ENCODE measurements at regions not wholly inside any gene's neighbourhood (a gene's known extent, or its start where the extent isn't known, plus 50 kb on each side); places are given as distances from the start of the nearest gene placed in this dataset.

GRCh38 chr10:31621733-31622132, 302.7 kb downstream of the ZEB1 start:
- no peak for TF ChIP-seq CTCF (optimal IDR thresholded peaks at IDR 0.05 in 1 of 3, IDR thresholded peaks at IDR 0.05 in 1 of 3, conservative IDR thresholded peaks at IDR 0.05 in 1 of 3; ENCODE audit: extremely low read depth in 1 of 3, insufficient read depth in 2 of 3, low read length in 3 of 3)
- no peak for TF ChIP-seq EZH2 (IDR thresholded peaks at IDR 0.05; ENCODE audit: low read length)
